Keratinocyte (primary cell): ENCODE measurements at regions not wholly inside any gene's neighbourhood (a gene's known extent, or its start where the extent isn't known, plus 50 kb on each side); places are given as distances from the start of the nearest gene placed in this dataset.
"Not testable (repeated sequence)": the region's sequence is repeated elsewhere in the genome, so short reads cannot be mapped to it uniquely, and the experiment has no call there.

Experiments used
- DNase-seq: peaks from one replicate; pipeline ENCODE4 v3.0.0-alpha.2; 2011; ENCODE audit warnings: low read depth, missing footprints, low spot score
- FAIRE-seq: peaks from 2 replicates; lab custom pipeline; 2011; peaks lifted over from hg19 to GRCh38; lab: Jason Lieb, UNC
- H2AFZ ChIP-seq: 2 replicates; pipeline ENCODE4 v1.6.0; 2012; ENCODE audit warnings: low read length, control low read depth, inconsistent platforms; ENCODE audit not compliant: control insufficient read depth
- H3K27ac ChIP-seq: 2 replicates; pipeline ENCODE4 v1.5.1; 2011; ENCODE audit warnings: low read length; ENCODE audit not compliant: control insufficient read depth, insufficient read depth
- H3K27me3 ChIP-seq: 3 replicates; pipeline ENCODE4 v1.6.0; 2011; ENCODE audit warnings: low read length; ENCODE audit not compliant: control insufficient read depth, insufficient read depth; ENCODE audit errors: extremely low read depth
- H3K36me3 ChIP-seq, 2 experiments: 2 replicates in 1 of 2; 3 replicates in 1 of 2; pipeline ENCODE4 v1.5.1; 2011; ENCODE audit warnings: low read length in 2 of 2, mild to moderate bottlenecking in 1 of 2; ENCODE audit not compliant: control insufficient read depth in 2 of 2, insufficient read depth in 2 of 2; ENCODE audit errors: extremely low read depth in 1 of 2
- H3K4me1 ChIP-seq: 3 replicates; pipeline ENCODE4 v1.5.1; 2011; ENCODE audit warnings: low read length; ENCODE audit not compliant: control insufficient read depth, insufficient read depth; ENCODE audit errors: extremely low read depth
- H3K4me2 ChIP-seq: 3 replicates; pipeline ENCODE4 v1.6.0; 2011; ENCODE audit warnings: low read depth, low read length; ENCODE audit not compliant: control insufficient read depth, insufficient read depth; ENCODE audit errors: extremely low read depth
- H3K4me3 ChIP-seq, 3 experiments: fragments of 200-600 bp in 1 of 3; sonication (generic) in 1 of 3; 2 replicates in 2 of 3; 3 replicates in 1 of 3; pipeline ENCODE4 v1.5.1; 2011 to 2016; ENCODE audit warnings: low read length in 3 of 3, mild to moderate bottlenecking in 3 of 3, control low read depth in 2 of 3, inconsistent platforms in 1 of 3, low read depth in 1 of 3, mixed read lengths in 1 of 3, mixed run types in 1 of 3, moderate library complexity in 1 of 3; ENCODE audit not compliant: control insufficient read depth in 2 of 3, insufficient read depth in 2 of 3; ENCODE audit errors: extremely low read depth in 1 of 3
- H3K79me2 ChIP-seq: 2 replicates; pipeline ENCODE4 v1.6.0; 2012; ENCODE audit warnings: low read length; ENCODE audit not compliant: control insufficient read depth, insufficient read depth
- H3K9ac ChIP-seq: 3 replicates; pipeline ENCODE4 v1.6.0; 2011; ENCODE audit warnings: low read length; ENCODE audit not compliant: control insufficient read depth, insufficient read depth; ENCODE audit errors: extremely low read depth
- H3K9me1 ChIP-seq: 3 replicates; pipeline ENCODE4 v1.6.0; 2011; ENCODE audit warnings: low read length; ENCODE audit not compliant: control insufficient read depth, insufficient read depth; ENCODE audit errors: extremely low read depth
- H3K9me3 ChIP-seq: 2 replicates; pipeline ENCODE4 v1.5.1; 2012; ENCODE audit warnings: low read depth, low read length; ENCODE audit not compliant: control insufficient read depth
- H4K20me1 ChIP-seq: 3 replicates; pipeline ENCODE4 v1.6.0; 2011; ENCODE audit warnings: low read length; ENCODE audit not compliant: control insufficient read depth, insufficient read depth; ENCODE audit errors: extremely low read depth
- EZH2 ChIP-seq: IDR thresholded peaks from one replicate; pipeline ENCODE4 v1.6.1; 2012; ENCODE audit warnings: inconsistent platforms, mild to moderate bottlenecking, low read length, moderate library complexity
- dilution Hi-C: fragments of 300-500 bp; cut with MboI; formaldehyde crosslinking; loops from one replicate; pipeline ENCODE4 v1.7.0; 2020; ENCODE audit warnings: low sequenced_read_pairs; ENCODE audit not compliant: extremely low pct_ligation_motif_present
- TF ChIP-seq, protein P1 (sequence below), 3 experiments: IDR thresholded peaks in 1 of 3; conservative IDR thresholded peaks in 1 of 3; optimal IDR thresholded peaks in 1 of 3; 2 replicates in 2 of 3; 3 replicates in 1 of 3; pipeline versions ENCODE3 to v1.5.1; 2011; ENCODE audit warnings: low read length in 3 of 3, mild to moderate bottlenecking in 3 of 3, moderate library complexity in 2 of 3, control low read depth in 1 of 3, inconsistent platforms in 1 of 3; ENCODE audit not compliant: insufficient read depth in 2 of 3; ENCODE audit errors: extremely low read depth in 1 of 3

DNA sequence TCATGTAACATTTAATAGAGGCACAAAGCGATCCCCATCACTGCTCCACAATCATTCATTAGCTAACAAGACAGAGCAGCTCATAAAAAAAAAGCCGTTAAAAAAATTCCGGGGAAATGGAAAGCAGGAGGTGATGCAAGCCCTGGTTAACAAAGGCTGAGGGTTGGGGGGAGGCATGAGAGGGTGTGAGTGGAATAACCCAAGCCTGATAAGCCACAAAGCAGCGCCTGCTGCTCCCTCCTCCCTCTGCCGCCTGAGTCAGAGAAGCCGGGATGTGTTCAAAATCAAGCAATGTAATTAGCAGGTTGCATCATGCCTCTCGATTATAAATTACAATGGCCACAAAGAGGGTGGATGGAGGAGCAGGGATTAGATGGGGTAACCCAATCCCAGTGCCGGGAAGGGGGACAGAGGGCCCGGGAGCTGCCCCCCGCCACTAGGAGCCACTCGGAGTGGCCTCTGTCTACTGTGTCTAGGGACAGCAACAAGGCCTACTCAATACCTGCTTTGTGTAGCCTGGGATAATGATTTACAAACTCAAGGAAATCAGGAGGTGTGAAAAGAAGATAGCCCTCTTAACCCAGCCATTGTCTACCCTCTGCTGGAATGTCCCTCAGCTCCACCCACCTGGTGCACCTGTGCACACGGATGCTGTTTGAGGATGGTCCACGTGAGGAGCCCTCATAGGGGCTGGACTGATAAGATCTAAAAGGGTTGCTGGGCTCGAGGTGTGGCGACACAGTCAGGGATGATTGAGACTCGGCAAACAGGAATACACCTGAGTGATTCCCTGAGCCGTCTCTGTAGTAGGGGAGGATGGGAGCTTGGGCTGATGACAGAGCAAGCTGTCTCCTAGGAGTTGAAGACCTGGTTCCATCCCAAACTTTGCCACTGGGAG is 156.9 kb downstream of the VEGFA start:
- TF ChIP-seq, protein P1, sequence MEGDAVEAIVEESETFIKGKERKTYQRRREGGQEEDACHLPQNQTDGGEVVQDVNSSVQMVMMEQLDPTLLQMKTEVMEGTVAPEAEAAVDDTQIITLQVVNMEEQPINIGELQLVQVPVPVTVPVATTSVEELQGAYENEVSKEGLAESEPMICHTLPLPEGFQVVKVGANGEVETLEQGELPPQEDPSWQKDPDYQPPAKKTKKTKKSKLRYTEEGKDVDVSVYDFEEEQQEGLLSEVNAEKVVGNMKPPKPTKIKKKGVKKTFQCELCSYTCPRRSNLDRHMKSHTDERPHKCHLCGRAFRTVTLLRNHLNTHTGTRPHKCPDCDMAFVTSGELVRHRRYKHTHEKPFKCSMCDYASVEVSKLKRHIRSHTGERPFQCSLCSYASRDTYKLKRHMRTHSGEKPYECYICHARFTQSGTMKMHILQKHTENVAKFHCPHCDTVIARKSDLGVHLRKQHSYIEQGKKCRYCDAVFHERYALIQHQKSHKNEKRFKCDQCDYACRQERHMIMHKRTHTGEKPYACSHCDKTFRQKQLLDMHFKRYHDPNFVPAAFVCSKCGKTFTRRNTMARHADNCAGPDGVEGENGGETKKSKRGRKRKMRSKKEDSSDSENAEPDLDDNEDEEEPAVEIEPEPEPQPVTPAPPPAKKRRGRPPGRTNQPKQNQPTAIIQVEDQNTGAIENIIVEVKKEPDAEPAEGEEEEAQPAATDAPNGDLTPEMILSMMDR (optimal IDR thresholded peaks at IDR 0.05 in 1 of 3, IDR thresholded peaks at IDR 0.05 in 1 of 3, conservative IDR thresholded peaks at IDR 0.05 in 1 of 3; ENCODE audit: extremely low read depth in 1 of 3, insufficient read depth in 2 of 3, low read length in 3 of 3): peak in 2 of 3 experiments; percentile 38 to 66
- no peak for TF ChIP-seq EZH2
- Histone ChIP-seq H3K4me2 (peak overlapping the region; percentile 27), H3K9me1 (no peaks in the 10 kb centered on the region), H3K36me3 (no peaks in the 10 kb centered on the region), H3K9ac (peak overlapping the region; percentile 50), H3K27ac (peak overlapping the region; percentile 72), H3K27me3 (no peaks in the 10 kb centered on the region), H4K20me1 (no peaks in the 10 kb centered on the region), H3K4me1 (peaks cover 38% of the 10 kb centered on the region), H3K79me2 (no peaks in the 10 kb centered on the region), H3K4me3 (no peak overlapping the region), H2AFZ (no peak overlapping the region), H3K9me3 (no peaks in the 10 kb centered on the region)
- dilution Hi-C loops: no loop called here
- DNase-seq (peak; percentile 32), FAIRE-seq (peak; percentile 81)

DNA sequence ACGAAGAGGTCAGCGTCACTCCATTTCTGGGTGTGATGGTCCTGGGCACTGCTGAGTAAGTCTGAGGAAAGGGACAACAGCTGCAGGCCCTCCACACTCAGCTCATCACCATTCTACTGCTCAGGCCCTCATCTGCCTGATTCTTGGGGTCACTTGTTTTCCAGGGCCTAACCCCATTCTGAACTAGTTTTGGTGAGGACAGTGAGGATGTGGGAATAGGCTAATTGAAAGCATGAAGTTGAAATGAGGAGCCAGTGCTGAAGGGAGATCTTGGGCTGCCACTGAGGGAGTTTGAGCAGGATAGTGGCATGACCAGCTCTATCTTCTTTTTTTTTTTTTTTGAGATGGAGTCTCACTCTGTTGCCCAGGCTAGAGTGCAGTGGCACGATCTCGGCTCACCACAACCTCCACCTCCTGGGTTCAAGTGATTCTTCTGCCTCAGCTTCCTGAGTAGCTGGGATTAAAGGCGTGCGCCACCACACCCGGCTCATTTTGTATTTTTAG is 155.7 kb downstream of the VEGFA start:
- DNase-seq, H2AFZ ChIP-seq, H3K4me3 ChIP-seq, H3K27me3 ChIP-seq, H3K79me2 ChIP-seq, dilution Hi-C loops, H3K27ac ChIP-seq, H3K9me3 ChIP-seq, H3K4me2 ChIP-seq, H3K9ac ChIP-seq, FAIRE-seq, H4K20me1 ChIP-seq, H3K9me1 ChIP-seq, H3K36me3 ChIP-seq: not testable (repeated sequence)
- peaks cover 38% of the 10 kb centered on the region for H3K4me1 ChIP-seq
